Endodermal cell (in vitro differentiated cells): ENCODE measurements at regions not wholly inside any gene's neighbourhood (a gene's known extent, or its start where the extent isn't known, plus 50 kb on each side); places are given as distances from the start of the nearest gene placed in this dataset.

Experiments
- DNase-seq: peaks from one replicate; pipeline ENCODE4 v3.0.0-alpha.2; 2017
- H3K27ac ChIP-seq: 2 replicates; pipeline ENCODE4 v1.5.1; 2013; ENCODE audit warnings: mild to moderate bottlenecking, low read depth, low read length, moderate library complexity
- H3K27me3 ChIP-seq: 2 replicates; pipeline ENCODE4 v1.6.1; 2013; ENCODE audit warnings: mild to moderate bottlenecking, low read length, moderate library complexity; ENCODE audit not compliant: insufficient read depth, control insufficient read depth, poor library complexity, severe bottlenecking
- H3K36me3 ChIP-seq: 2 replicates; pipeline ENCODE4 v1.7.0; 2013; ENCODE audit warnings: mild to moderate bottlenecking, low read length, moderate library complexity; ENCODE audit not compliant: control insufficient read depth, insufficient read depth
- H3K4me1 ChIP-seq: one replicate; pipeline ENCODE4 v1.7.0; 2013; ENCODE audit warnings: low read length; ENCODE audit not compliant: control insufficient read depth, insufficient read depth
- H3K4me3 ChIP-seq: 2 replicates; pipeline ENCODE4 v1.5.1; 2013; ENCODE audit warnings: mild to moderate bottlenecking, low read length, moderate library complexity
- H3K9ac ChIP-seq: 2 replicates; pipeline ENCODE4 v1.6.1; 2013; ENCODE audit warnings: mild to moderate bottlenecking, low read length, moderate library complexity; ENCODE audit not compliant: poor library complexity, severe bottlenecking; ENCODE audit errors: extremely low read depth
- H3K9me3 ChIP-seq: 2 replicates; pipeline ENCODE4 v1.6.1; 2013; ENCODE audit warnings: mild to moderate bottlenecking, low read length, moderate library complexity; ENCODE audit not compliant: control insufficient read depth
- H3K27ac Mint-ChIP-seq: 2 replicates; pipeline ENCODE4 v1.8.0; 2020; ENCODE audit warnings: mixed read lengths
- H3K27me3 Mint-ChIP-seq: 2 replicates; pipeline ENCODE4 v1.8.0; 2021; ENCODE audit warnings: mild to moderate bottlenecking, mixed read lengths; ENCODE audit not compliant: insufficient read depth
- H3K36me3 Mint-ChIP-seq: 2 replicates; pipeline ENCODE4 v1.8.0; 2020; ENCODE audit warnings: low read depth, mixed read lengths
- H3K4me1 Mint-ChIP-seq: 2 replicates; pipeline ENCODE4 v1.8.0; 2020; ENCODE audit warnings: mixed read lengths
- H3K4me3 Mint-ChIP-seq: 2 replicates; pipeline ENCODE4 v1.8.0; 2020; ENCODE audit warnings: mild to moderate bottlenecking, moderate library complexity, mixed read lengths
- H3K9me3 Mint-ChIP-seq: 2 replicates; pipeline ENCODE4 v1.8.0; 2020; ENCODE audit warnings: mild to moderate bottlenecking, mixed read lengths
- CTCF ChIP-seq: fragments of 200-600 bp; sonication (generic); conservative IDR thresholded peaks from 2 replicates; pipeline ENCODE4 v1.5.0; 2021; ENCODE audit warnings: antibody characterized with exemption, mild to moderate bottlenecking
- WGBS, 2 experiments: methylation state at CpG; one replicate each; pipeline versions ENCODE4 v1.1.5 to v1.1.7; 2013; ENCODE audit warnings: missing lambda C conversion rate in 2 of 2, mixed read lengths in 1 of 2; ENCODE audit not compliant: insufficient coverage in 1 of 2, insufficient read length in 1 of 2; 5-methylcytosine and 5-hydroxymethylcytosine counted together

GRCh38 chr3:135805752-135806151 is 159.8 kb upstream of the PPP2R3A start:
- H3K27me3 Mint-ChIP-seq, result peaks cover 12% of the 10 kb centered on the region
- Histone ChIP-seq H3K27me3 (peaks cover 22% of the 10 kb centered on the region), H3K36me3 (no peaks in the 10 kb centered on the region), H3K4me3 (no peak overlapping the region), H3K9me3 (no peaks in the 10 kb centered on the region), H3K27ac (no peak overlapping the region), H3K9ac (no peak overlapping the region), H3K4me1 (peaks cover 9% of the 10 kb centered on the region)
- H3K4me1 Mint-ChIP-seq, result peaks cover 15% of the 10 kb centered on the region
- no peak overlapping the region for H3K4me3 Mint-ChIP-seq
- DNase-seq, result no peak
- TF ChIP-seq CTCF, result no peak
- H3K36me3 Mint-ChIP-seq, result no peaks in the 10 kb centered on the region
- H3K27ac Mint-ChIP-seq, result no peak overlapping the region
- WGBS, 2 experiments, result 91 to 100% methylated on average over 1 to 3 of the region's 3 CpGs
- no peaks in the 10 kb centered on the region for H3K9me3 Mint-ChIP-seq

- H3K9ac ChIP-seq, result no peak overlapping the region
- no peak for DNase-seq
- no peak for TF ChIP-seq CTCF
- Mint-ChIP-seq H3K4me3 (no peak overlapping the region), H3K4me1 (peaks cover 15% of the 10 kb centered on the region), H3K9me3 (no peaks in the 10 kb centered on the region), H3K27me3 (peaks cover 17% of the 10 kb centered on the region), H3K27ac (no peak overlapping the region), H3K36me3 (no peaks in the 10 kb centered on the region)
- H3K36me3 ChIP-seq, result no peaks in the 10 kb centered on the region
- no peak overlapping the region for H3K4me3 ChIP-seq
- H3K9me3 ChIP-seq, result no peaks in the 10 kb centered on the region
- WGBS, 2 experiments, result 57 to 90% methylated on average over 1 to 4 of the region's 4 CpGs
- peaks cover 9% of the 10 kb centered on the region for H3K4me1 ChIP-seq
- H3K27me3 ChIP-seq, result peaks cover 24% of the 10 kb centered on the region
- H3K27ac ChIP-seq, result no peak overlapping the region
Measured at GRCh38 chr3:135806317-135806716, 159.2 kb upstream of the PPP2R3A start.

GRCh38 chr3:135807879-135808278 is 157.6 kb upstream of the PPP2R3A start:
- H3K9me3 Mint-ChIP-seq, result no peaks in the 10 kb centered on the region
- H3K4me3 ChIP-seq, result no peak overlapping the region
- H3K9ac ChIP-seq, result no peak overlapping the region
- peaks cover 30% of the 10 kb centered on the region for H3K27me3 Mint-ChIP-seq
- no peak for DNase-seq
- no peak for TF ChIP-seq CTCF
- H3K27ac ChIP-seq, result no peak overlapping the region
- H3K9me3 ChIP-seq, result no peaks in the 10 kb centered on the region
- H3K4me1 Mint-ChIP-seq, result peaks cover 15% of the 10 kb centered on the region
- WGBS, 2 experiments, result 23 to 40% methylated on average over 1 of the region's 1 CpG
- no peak overlapping the region for H3K27ac Mint-ChIP-seq
- H3K36me3 Mint-ChIP-seq, result no peaks in the 10 kb centered on the region
- H3K4me1 ChIP-seq, result peaks cover 9% of the 10 kb centered on the region
- no peaks in the 10 kb centered on the region for H3K36me3 ChIP-seq
- H3K27me3 ChIP-seq, result peaks cover 25% of the 10 kb centered on the region
- no peak overlapping the region for H3K4me3 Mint-ChIP-seq
